ENCODE measurements at regions not wholly inside any gene's neighbourhood (a gene's known extent, or its start where the extent isn't known, plus 50 kb on each side); places are given as distances from the start of the nearest gene placed in this dataset.

DNA sequence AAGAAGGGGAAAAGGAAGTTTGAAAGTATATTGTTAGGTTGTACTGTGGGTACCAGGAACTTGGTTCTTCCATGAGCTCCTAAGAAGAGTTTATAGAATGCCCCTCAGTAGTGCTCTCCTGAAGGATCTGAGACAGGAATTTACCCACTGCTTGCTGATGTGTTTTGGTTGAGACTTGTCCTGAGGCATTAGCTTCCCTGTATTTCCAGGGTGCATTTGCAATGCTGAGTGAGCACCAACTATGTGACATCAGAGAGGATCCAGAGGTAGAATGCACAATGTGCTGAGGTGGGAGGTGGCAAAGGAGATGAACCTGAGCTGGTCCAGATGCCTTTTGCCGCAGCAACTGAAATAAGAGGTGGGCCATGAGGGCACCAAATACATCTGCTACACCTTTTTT, 64.3 kb upstream of the LRRC3B start:
- DNase-seq, result no peak
- Histone ChIP-seq H3K36me3 (replicated peaks; ENCODE audit: control insufficient read depth, insufficient read depth, low read length) (no peaks in the 10 kb centered on the region), H3K4me3 (ENCODE audit: insufficient read depth, low read depth, low read length) (no peak overlapping the region), H3K27me3 (ENCODE audit: control insufficient read depth, insufficient read depth, low read length) (no peaks in the 10 kb centered on the region)

DNA sequence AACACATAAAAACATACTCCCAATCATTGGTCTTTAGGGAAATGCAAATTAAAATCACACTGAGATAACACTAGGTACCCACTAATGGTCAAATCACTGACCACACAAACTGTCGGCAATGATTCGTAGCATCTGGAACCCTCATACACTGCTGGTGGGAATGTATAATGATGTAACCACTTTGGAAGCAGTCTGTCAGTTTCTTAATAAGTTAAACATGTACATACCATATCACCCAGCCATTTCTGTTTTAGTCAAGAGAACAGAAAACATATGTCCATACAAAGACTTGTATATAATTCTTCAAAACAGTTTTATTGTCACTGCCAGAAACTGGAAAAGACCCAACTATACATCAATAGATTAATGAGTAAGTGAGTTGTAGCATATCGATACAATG, 63.3 kb upstream of the LRRC3B start:
- H3K27me3 ChIP-seq (ENCODE audit: control insufficient read depth, insufficient read depth, low read length), result no peaks in the 10 kb centered on the region
- no peaks in the 10 kb centered on the region for H3K36me3 ChIP-seq (replicated peaks; ENCODE audit: control insufficient read depth, insufficient read depth, low read length)
- no peak for DNase-seq
- no peak overlapping the region for H3K4me3 ChIP-seq (ENCODE audit: insufficient read depth, low read depth, low read length)

DNA sequence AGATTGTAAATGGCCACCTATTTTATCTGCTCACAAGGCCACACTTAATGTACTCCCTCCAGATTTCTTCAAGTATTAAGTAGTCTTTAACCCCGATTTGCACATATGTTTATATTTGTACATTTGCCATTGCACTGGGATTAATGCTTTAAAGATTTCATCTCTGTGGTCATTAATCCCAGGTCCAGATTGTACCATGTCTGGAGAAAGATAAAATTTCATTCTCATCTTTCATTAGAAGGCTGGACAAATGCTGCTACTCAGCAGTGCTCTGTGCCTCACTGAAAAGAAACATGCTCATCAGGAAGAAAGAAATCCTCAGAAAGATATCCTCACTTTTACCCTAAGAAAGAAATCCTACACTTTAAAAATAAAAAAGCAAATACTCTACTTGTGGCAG, 62.5 kb upstream of the LRRC3B start:
- DNase-seq, result no peak
- no peaks in the 10 kb centered on the region for H3K27me3 ChIP-seq (ENCODE audit: control insufficient read depth, insufficient read depth, low read length)
- no peaks in the 10 kb centered on the region for H3K36me3 ChIP-seq (replicated peaks; ENCODE audit: control insufficient read depth, insufficient read depth, low read length)
- H3K4me3 ChIP-seq (ENCODE audit: insufficient read depth, low read depth, low read length), result no peak overlapping the region

DNA sequence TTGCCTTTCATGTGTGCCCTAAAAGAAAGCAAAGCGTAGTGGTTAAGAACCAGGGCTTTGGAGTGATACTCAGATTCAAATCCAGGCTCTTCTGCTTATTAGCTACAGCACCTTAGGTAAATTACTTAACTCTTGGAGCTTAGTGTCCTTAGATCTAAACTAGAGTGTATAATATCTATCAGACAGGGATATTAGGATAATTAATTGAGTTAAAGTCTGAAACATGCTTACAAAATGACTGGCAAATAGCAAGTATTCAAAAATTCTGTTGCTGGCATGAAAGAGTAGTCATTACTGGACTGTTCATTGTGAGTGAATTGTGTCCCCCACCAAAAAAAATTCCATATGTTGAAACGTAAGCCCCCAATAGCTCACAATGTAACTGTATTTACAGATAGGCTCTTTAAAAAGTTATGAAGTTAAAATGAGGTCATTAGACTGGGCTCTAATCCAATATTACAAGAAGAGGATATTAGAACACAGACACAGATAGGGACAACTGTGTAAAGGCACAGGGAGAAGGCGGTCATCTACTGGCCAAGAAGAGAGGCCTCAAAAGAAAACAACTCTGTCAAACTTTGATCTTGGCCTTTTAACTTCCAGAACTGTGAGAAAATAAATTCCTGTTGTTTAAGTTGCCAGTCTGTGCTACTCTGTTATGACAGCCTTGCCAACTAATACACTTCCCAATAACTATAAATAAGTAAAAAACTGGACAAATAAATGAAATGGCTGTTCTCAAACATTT, 60.4 kb upstream of the LRRC3B start:
- DNase-seq, result no peak
- H3K4me3 ChIP-seq (ENCODE audit: insufficient read depth, low read depth, low read length), result no peak overlapping the region
- no peaks in the 10 kb centered on the region for H3K36me3 ChIP-seq (replicated peaks; ENCODE audit: control insufficient read depth, insufficient read depth, low read length)
- no peaks in the 10 kb centered on the region for H3K27me3 ChIP-seq (ENCODE audit: control insufficient read depth, insufficient read depth, low read length)

Data from H7 (cell line).